HG03066 (cell line): ENCODE measurements at regions not wholly inside any gene's neighbourhood (a gene's known extent, or its start where the extent isn't known, plus 50 kb on each side); places are given as distances from the start of the nearest gene placed in this dataset.
"Not testable (repeated sequence)": the region's sequence is repeated elsewhere in the genome, so short reads cannot be mapped to it uniquely, and the experiment has no call there.

Experiments
- ATAC-seq: cut with Tn5 transposase; IDR thresholded peaks from one replicate; pipeline ENCODE4 v1.9.1; 2021; ENCODE audit warnings: low read depth; ENCODE audit not compliant: unreplicated experiment

DNA sequence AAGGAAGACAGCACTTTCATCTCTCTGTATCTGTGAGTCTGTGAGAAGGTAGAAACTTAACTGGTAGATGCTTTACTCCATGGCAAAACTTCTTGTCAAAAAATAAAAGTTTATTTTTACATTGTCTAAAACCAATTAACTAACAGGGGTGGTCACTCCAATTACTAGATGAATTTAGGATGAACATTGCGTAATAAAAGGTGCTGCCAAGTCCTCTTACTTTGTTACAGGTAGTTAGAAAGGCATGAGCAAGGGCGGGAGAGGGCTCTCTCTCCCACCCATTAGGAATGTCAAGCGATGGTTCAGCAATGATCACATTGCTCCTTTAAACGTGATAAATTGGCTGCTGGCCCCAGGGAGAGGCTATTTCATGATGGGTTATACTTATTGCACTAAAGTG, 512.3 kb downstream of the SLITRK5 start:
- ATAC-seq, result no peak

DNA sequence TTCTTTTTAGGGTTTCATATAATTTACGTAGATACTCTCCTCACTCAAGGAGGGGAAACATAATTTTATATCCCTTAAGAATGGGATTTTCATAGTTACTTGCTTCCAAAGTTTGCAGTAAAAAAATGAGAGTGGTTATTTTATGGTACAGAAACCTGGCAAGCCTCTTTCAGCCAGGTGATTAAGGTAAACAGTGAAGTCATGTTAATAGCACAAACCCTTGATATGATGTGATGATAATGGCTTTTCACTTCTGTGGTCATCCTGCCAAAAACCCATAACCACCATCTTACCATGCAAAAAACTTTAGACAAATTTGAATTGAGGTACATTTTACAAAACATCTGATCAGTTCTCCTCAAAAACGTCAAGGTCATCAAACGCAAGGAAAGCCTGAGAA, 517.8 kb downstream of the SLITRK5 start:
- no peak for ATAC-seq

DNA sequence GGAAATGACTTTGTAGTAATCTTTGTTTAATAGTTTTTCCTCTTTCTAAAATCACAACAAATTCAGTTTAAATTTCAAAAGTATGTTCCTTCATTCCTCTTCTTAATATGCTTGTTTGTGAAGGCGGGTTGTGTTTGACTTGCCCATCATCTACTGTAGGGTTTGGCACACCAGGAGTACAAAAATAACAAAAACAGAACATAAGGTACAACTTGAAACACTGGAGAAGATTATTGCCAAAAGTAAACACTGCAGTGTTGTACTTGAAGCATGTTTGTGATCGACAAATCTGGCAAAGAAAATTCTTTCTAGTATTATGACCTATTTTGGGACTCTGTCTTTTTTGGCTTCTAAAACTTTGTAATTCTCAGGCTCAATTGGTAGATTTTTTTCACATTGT, 518.6 kb downstream of the SLITRK5 start:
- ATAC-seq, result no peak

DNA sequence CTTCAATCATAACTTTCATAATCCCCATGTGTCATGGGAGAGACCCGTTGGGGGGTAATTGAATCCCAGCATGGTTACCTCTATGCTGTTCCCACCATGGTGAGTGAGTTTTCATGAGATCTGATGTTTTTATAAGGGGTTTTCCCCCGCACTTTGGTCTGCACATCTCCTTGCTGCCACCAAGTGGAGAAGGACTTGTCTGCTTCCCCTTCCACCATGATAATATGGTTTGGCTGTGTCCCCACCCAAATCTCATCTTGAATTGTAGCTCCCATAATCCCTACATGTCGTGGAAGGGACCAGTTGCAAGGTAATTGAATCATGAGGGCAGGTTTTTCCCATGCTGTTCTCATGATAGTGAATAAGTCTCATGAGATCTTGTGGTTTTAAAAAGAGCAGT, 524.9 kb downstream of the SLITRK5 start:
- ATAC-seq, result no peak

DNA sequence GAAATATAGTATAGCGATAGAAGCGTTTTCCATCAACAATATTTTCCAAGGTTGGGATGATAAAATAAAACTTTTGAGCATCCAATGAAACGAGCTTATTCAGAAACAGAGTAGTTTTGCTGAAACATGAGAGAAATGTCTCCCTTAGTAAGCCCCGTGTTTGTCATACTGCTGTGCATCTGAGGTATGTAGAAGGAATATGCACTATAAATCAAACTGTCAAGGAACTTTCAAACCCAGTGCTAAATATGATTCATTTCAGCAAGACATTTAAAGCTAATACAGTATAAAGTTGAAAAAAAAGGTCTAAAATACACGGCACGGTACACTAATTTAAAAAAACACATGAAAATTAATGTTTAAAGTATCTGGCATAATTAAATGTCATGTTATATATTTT, 546.2 kb downstream of the SLITRK5 start:
- no peak for ATAC-seq

DNA sequence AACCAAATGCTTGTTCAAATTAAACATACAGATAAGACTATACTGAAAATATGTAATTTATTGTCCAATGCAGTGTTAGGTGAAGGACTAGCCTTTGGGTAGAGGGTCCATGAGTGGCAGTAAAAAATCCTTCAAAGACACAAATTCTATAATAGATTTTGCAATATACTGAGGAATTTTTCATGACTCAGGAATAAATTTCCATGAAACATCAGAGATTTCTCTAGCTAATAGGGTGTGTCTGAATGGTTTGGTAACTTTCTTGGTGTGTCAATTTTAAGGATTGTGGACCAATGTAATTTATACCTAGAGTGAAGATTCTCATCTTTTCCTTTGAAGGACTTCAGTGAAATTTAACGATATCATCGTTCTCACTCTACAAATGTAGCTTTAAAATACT, 546.7 kb downstream of the SLITRK5 start:
- no peak for ATAC-seq

DNA sequence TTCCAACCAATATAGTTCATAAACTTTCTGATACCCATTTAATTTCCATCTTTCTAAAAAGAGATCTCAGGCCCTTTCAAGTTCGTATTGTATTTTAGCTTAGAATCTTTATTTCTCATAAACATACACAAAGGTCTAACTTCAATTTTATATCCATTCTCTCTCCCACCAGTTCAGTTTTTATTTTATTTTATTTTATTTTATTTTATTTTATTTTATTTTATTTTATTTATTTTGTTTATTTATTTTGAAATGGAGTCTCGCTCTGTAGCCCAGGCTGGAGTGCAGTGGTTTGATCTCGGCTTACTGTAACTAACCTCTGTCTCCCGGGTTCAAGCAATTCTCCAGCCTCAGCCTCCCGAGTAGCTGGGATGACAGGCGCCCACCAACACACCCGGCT, 552.8 kb downstream of the SLITRK5 start:
- no peak for ATAC-seq

DNA sequence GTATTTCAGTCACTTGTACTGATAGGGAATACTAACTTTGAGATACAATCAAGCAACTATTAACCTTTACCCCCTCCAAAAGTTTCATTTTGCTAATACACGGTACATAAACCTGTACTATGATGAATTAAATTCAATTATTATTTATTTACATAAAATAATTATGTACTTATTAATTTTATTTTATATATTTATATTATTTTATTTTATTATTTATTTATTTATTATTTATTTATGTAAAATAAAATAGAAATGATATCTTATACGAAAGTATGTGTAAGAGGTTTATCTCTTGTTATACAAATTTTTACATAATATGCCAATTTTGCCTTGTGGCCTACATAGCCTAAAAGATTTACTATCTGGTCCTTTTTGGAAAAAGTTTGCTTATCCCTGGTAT, 564.3 kb downstream of the SLITRK5 start:
- no peak for ATAC-seq

DNA sequence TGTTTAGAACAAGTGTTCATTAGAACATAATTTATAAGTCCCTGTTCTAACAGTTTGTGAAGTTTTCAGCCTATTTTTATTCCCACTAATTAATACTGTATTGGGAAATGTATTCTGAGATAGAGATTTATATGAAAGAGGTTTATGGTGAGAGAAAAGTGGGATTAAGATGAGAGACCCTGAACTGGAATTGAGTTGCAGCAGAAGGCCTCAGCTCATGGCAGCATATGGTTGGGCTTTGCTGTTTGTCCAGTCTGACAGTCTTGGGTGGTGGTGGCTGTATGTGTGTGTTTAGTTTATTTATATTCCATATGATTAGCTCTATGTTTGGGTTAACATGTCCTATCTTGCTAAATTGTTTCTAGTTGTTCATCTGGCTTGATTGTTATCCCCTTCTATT, 575.1 kb downstream of the SLITRK5 start:
- ATAC-seq, result no peak

DNA sequence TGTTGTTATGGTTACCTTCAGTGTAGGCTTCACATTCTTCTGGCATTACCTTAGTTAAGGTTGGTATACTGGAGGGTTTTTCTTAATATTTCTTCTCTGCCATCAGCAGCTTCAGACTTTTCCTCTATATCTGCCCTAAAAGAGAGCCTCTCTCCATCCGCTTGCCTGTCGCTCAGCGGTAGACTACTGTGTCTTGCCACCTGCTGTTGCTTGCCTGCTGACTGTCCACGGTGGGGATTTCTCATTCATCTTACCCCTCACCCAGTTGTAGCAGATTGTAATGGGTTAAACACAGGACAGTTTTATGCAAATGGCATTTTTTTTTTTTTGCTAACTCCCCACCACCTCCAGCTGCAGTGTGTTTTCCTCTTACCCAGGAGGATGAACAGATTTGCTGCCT, 577.2 kb downstream of the SLITRK5 start:
- no peak for ATAC-seq

DNA sequence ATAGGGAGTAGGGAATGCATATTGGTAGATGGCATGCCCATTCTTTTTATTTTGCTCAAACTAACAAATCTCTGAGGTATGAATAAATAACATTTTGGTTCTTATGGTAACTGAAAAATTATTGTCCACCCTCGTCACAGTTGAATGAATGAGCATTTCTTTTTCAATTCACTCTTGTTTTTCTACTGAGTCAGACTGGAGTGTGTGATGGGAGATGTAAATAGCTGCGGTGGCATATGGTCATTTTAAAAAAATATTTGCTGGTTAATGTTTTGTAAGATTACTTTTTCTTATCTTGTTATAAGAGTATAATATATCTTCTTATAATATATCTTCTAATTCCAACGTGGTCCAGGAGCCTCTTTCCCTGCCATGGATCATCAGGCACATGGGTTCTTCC, 586.5 kb downstream of the SLITRK5 start:
- no peak for ATAC-seq

DNA sequence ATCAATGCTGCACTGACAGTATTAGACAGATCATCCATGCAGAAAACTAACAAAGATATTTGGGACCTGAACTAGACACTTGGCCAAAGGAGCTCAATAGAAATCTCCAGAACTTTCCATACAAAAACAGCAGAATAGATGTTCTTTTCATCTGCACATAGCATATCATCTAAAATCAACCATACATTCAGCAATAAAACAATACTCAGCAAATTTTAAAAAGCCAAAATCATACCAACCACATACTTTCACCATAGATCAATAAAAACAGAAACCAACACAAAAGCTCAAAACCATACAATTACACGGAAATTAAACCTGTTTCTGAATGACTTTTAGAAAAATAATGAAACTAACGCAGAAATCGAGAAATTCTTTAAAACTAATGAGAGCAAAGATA, 592.6 kb downstream of the SLITRK5 start:
- no peak for ATAC-seq

DNA sequence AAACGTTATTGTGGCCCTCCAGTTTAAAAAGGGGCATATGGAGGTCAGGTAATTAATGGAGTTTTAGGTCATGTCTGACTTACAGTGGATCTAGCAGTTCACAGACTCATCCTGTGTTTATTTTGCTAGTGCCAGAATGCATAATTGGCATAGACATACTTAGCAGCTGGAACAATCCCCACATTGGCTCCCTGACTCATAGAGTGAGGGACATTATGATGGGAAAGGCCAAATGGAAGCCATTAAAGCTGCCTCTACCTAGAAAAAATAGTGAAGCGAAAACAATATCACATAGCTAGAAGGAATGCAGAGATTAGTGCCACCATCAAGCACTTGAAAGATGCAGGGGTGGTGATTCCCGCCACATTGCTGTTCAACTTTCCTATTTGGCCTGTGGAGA, 610.7 kb downstream of the SLITRK5 start:
- ATAC-seq, result no peak

DNA sequence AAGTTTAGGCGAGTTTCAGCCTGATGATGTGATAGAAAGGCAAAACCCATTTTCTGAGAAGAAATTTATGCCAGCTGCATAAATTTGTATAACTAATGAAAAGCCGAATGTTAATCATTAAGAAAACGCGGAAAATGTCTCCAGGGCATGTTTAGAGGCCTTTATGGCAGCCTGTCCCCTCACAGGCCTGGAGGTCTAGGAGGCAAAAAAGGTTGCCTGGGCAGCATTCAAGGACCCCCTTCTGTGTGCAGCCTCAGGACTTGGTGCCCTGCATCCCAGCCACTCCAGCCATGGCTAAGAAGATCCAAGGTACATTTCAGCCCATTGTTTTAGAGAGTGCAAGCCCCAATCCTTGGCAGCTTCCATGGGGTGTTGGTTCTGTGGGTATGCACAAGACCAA, 614.2 kb downstream of the SLITRK5 start:
- ATAC-seq, result no peak

DNA sequence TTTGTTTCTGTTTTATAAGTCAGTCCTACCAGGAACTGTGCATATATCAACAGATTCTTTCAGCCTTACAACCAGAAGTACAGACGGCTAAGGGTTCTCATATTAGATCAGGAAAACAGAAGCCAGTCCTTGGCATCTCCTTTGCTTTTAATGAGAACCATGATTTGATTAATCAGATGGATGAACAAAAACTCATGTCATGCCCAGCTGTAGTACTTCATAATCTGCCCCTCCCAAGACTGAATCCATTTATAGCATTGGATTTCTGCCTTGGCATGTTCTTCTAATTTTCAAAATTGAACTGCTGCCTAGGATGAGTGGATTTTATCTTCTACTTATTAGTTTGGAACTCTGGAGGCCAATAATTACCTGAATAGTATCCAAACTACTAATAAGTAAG, 617.2 kb downstream of the SLITRK5 start:
- no peak for ATAC-seq

DNA sequence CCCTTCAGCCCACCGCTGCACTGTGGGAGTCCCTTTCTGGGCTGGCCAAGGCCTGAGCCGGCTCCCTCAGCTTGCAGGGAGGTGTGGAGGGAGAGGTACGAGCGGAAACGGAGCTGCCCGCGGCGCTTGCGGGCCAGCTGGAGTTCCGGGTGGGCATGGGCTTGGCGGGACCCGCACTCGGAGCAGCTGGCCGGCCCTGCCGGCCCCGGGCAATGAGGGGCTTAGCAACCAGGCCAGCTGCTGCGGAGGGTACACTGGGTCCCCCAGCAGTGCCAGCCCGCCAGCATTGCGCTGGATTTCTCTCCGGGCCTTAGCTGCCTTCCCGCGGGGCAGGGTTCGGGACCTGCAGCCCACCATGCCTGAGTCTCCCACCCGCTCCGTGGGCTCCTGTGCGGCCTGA, 620.6 kb downstream of the SLITRK5 start:
- ATAC-seq, result not testable (repeated sequence)

DNA sequence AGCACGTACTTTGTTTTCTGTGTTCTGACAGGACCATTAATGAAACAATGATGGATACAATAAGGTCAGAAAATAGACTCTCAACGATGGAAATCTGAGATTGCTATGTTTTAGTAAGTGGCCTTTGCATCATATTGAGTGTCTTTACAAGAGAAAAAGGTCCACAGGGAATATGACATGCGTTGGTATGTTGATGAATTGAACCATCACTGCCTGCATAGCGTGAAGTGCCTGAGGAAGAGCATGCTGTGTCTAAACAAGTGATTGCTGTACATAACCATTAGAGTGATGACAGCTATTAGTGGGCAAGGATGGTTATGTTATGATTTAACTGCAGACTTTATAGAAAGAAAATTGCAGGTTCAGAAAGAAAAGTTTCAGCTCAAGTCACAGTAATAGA, 623.2 kb downstream of the SLITRK5 start:
- no peak for ATAC-seq

DNA sequence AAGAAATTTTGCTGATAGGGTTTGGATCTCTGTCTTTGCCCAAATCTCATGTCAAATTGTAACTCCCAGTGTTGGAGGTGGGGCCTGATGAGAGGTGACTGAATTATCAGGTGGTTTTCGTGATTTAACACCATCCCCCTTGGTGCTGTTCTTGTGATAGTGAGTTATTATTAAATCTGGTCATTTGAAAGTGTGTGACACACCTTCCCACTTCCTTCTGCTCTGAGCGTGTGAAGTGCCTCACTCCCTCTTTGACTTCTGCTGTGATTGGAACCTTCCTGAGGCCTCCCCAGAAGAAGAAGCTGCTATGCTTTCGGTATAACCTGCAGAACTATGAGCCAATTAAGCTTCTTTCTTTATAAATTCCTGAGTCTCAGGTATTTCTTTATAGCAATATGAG, 632.0 kb downstream of the SLITRK5 start:
- no peak for ATAC-seq

DNA sequence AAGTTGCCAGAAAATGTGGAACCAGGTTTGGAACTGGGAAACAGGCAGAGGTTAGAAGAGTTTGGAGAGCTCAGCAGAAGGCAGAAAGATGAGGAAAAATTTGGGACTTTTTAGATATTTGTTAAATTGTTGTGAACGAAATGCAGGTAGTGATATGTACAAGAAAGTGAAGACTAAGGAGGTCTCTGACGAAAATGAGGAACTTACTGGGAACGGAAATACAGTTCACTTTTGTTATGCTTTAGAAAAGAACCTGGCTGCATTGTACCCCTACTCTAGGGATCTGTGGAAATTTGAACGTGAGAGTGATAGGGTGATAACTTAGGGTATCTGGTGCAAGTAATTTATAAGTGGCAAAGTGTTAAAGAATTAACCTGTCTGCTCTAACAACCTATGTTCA, 632.4 kb downstream of the SLITRK5 start:
- ATAC-seq, result no peak

DNA sequence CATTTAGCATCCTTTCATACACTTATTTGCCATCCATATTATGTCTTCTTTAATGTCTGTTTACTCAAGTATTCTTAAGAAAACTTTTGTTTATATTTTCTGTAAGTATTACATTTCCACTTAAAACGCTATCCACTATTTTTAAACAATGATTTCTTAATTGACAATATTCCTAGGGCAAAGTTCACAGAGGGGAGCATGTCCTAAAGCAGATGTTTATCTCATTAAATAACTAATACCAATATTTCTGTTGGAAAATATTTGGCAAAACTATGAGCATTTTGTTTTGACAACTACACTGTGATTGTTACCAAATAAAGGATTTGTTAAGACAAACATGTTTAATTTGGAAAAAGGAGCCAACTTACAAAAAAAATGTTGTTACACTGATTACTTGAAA, 643.3 kb downstream of the SLITRK5 start:
- ATAC-seq, result no peak

DNA sequence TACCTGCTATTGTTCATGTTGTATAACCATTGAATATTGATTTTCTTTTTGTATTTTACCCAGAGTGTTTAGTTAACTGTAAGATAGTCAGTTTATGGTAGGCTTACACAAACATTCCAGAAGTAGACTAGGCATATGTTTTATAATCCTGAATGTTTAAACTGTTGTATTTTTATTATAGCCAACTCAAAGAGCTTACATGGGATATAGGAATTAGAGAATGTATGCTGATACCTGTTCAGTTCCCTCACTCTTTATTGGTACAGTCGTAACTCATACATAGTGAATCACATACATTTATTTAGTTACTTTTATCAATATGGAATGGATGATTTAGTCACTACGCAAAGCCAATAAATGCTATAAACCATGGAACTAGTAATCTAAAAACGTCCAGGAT, 657.9 kb downstream of the SLITRK5 start:
- ATAC-seq, result no peak

DNA sequence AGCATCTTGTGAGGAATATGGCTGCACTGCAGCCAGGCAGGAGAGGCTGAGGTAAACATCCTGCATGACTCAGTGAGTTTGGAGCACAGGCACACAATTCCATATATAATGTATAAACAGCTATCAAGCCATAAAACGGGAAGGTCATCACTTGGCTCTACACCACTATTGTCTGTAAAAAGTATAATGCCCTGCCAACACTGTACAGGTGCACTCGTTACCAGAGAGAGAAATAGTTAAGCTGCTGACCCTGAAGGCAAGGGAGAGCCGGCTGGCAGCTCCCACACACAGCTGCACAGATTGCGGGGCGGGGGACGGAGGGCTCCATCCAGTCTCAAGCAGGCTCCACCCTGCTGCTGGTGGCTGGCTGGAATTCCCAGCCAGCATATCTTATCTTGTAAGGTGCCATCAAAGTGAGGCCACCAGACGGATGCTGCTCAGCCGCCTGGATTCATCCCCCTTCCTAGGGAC, 668.1 kb downstream of the SLITRK5 start:
- no peak for ATAC-seq

DNA sequence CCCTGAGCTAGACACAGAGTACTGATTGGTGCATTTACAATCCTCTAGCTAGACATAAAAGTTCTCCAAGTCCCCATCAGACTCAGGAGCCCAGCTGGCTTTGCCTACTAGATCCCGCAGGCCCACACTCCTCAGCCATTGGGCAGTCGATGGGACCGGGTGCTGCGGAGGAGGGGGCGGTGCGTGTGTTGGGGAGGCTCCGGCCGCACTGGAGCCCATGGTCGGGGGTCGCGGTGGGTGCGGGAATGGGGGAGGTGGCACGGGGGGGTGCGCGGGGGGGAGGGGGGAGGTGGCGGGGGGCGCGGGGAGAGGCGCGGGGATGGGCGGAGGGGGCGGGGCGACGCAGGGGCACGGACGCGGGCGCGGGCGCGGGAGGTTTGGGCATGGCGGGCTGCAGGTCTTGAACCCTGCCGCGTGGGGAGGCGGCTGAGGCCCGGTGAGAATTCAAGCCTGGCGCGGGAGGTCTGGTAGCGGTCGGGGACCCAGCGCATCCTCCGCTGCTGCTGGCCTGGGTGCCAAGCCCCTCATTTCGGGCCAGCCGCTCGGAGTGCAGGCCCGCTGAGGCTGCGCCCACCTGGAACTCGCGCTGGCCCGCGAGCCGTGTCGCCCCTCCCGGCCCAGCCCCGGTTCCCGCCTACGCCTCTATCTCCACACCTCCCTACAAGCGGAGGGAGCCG, 674.1 kb downstream of the SLITRK5 start:
- no peak for ATAC-seq
